Calu3 (cell line): ENCODE measurements at regions not wholly inside any gene's neighbourhood (a gene's known extent, or its start where the extent isn't known, plus 50 kb on each side); places are given as distances from the start of the nearest gene placed in this dataset.

Source experiments
- BruUV-seq: library from RNA; stranded (reverse); fragments of 400-500 nt; replicated peaks from 2 replicates; lab custom pipeline; 2021; lab: Mats Ljungman, UMichigan
- CTCF ChIA-PET: fragments of 300-600 bp; sonication (Branson Sonifier 250); formaldehyde crosslinking; loops from one replicate; lab custom pipeline; 2022; ENCODE audit warnings: antibody characterized with exemption; lab: Charles Lee
- DNase-seq: peaks from one replicate; pipeline ENCODE4 v3.0.0; 2022
- H3K27ac Mint-ChIP-seq: one replicate; pipeline ENCODE4 v1.8.0; 2022; ENCODE audit warnings: mixed read lengths; ENCODE audit not compliant: unreplicated experiment
- H3K27me3 Mint-ChIP-seq: one replicate; pipeline ENCODE4 v1.8.0; 2022; ENCODE audit warnings: mixed read lengths; ENCODE audit not compliant: unreplicated experiment
- H3K36me3 Mint-ChIP-seq: one replicate; pipeline ENCODE4 v1.8.0; 2022; ENCODE audit warnings: mild to moderate bottlenecking, moderate library complexity, mixed read lengths; ENCODE audit not compliant: insufficient read depth, unreplicated experiment
- H3K4me1 Mint-ChIP-seq: one replicate; pipeline ENCODE4 v1.8.0; 2022; ENCODE audit warnings: mild to moderate bottlenecking, low read depth, mixed read lengths; ENCODE audit not compliant: unreplicated experiment
- H3K4me3 Mint-ChIP-seq: one replicate; pipeline ENCODE4 v1.8.0; 2022; ENCODE audit warnings: mild to moderate bottlenecking, low read depth, moderate library complexity, mixed read lengths; ENCODE audit not compliant: unreplicated experiment
- H3K9me3 Mint-ChIP-seq: one replicate; pipeline ENCODE4 v1.8.0; 2022; ENCODE audit warnings: low read depth, mixed read lengths; ENCODE audit not compliant: unreplicated experiment
- intact Hi-C: fragments of 100-400 bp; cut with micrococcal nuclease; formaldehyde crosslinking; loops from one replicate; pipeline ENCODE4 v1.10.0; 2022; ENCODE audit not compliant: unreplicated experiment
- TF ChIP-seq, protein P1 (sequence below): fragments of 200-600 bp; IDR thresholded peaks from one replicate; pipeline ENCODE4 v1.8.0; 2022; ENCODE audit warnings: antibody characterized with exemption; ENCODE audit not compliant: unreplicated experiment

DNA sequence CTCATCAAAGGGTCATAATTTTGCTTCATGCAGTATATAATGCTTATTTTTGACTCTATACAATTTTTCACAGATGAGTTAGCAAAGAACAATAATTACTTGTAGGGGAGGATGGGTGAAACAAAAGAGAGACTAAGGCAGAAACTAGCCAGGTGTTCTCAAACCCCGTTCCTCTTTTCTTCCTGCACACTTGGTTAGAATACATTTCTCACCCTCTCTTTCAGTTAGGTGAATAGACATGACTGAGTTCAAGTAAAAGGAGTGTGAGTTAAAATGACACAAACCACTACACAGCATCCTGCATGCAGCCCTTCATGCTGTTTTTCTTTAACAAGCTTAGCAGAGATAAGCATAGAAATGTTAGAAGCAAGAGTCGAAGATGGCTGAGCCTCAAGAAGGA is 922.2 kb downstream of the TBL1XR1 start:
- no peaks in the 10 kb centered on the region for H3K9me3 Mint-ChIP-seq
- peaks cover 10% of the 10 kb centered on the region for H3K4me1 Mint-ChIP-seq
- no peaks in the 10 kb centered on the region for H3K27me3 Mint-ChIP-seq
- H3K36me3 Mint-ChIP-seq: no peaks in the 10 kb centered on the region
- no peak overlapping the region for H3K4me3 Mint-ChIP-seq
- no TSS peak for BruUV-seq
- H3K27ac Mint-ChIP-seq: no peak overlapping the region
- TF ChIP-seq, protein P1, sequence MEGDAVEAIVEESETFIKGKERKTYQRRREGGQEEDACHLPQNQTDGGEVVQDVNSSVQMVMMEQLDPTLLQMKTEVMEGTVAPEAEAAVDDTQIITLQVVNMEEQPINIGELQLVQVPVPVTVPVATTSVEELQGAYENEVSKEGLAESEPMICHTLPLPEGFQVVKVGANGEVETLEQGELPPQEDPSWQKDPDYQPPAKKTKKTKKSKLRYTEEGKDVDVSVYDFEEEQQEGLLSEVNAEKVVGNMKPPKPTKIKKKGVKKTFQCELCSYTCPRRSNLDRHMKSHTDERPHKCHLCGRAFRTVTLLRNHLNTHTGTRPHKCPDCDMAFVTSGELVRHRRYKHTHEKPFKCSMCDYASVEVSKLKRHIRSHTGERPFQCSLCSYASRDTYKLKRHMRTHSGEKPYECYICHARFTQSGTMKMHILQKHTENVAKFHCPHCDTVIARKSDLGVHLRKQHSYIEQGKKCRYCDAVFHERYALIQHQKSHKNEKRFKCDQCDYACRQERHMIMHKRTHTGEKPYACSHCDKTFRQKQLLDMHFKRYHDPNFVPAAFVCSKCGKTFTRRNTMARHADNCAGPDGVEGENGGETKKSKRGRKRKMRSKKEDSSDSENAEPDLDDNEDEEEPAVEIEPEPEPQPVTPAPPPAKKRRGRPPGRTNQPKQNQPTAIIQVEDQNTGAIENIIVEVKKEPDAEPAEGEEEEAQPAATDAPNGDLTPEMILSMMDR: no peak
- CTCF ChIA-PET: interaction anchor here (0.9 kb wide), 1 partner anchor 45 kb away, joined by 3 read pairs; no protein-coding TSS in a partner anchor
- DNase-seq: no peak
- intact Hi-C loops: no loop called here

DNA sequence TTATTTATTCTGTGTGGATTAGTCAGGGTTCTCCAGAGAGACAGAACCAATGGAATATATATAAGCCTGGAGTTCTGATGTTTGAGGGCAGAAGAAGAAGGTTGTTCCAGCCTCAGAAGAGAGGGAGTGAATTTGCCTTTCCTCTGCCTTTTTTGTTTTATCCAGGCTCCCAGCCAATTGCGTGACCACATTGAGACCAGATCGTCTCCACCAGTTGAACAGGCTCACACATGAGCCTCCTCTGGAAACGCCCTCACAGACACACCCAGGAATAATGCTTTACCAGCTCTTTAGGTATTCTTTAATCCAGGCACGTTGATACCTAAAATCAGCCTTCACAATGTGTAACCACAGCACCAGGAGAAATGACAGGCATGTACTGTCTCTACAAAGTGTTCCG is 923.1 kb downstream of the TBL1XR1 start:
- TF ChIP-seq, protein P1: no peak
- H3K27me3 Mint-ChIP-seq: no peaks in the 10 kb centered on the region
- H3K36me3 Mint-ChIP-seq: no peaks in the 10 kb centered on the region
- no TSS peak for BruUV-seq
- intact Hi-C loops: no loop called here
- H3K27ac Mint-ChIP-seq: no peak overlapping the region
- CTCF ChIA-PET: interaction anchor here (0.9 kb wide), 1 partner anchor 44 kb away, joined by 3 read pairs; no protein-coding TSS in a partner anchor
- no peak overlapping the region for H3K4me3 Mint-ChIP-seq
- no peak for DNase-seq
- peaks cover 10% of the 10 kb centered on the region for H3K4me1 Mint-ChIP-seq
- H3K9me3 Mint-ChIP-seq: no peaks in the 10 kb centered on the region

DNA sequence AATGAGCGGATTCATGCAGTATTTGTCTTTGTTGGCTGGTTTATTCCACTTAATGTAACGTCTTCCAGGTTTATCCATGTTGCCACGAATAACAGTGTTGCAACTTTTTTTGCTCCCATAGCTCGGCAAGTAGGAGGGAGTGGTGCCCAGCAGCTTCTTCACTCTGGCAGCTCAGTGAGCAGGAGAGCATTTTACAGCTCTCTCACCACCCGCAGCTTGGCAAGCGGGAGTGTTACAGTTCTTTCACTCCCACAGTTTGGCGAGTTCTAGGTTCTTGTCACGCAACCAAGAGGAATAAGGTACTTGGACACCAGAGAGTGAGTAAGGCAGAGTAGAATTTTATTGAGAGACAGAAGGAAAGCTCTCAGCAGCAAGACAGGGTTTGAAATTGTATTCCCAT is 935.2 kb downstream of the TBL1XR1 start:
- no peaks in the 10 kb centered on the region for H3K27me3 Mint-ChIP-seq
- H3K9me3 Mint-ChIP-seq: peaks cover 9% of the 10 kb centered on the region
- BruUV-seq: no TSS peak
- CTCF ChIA-PET: no interaction called here
- no peak for DNase-seq
- TF ChIP-seq, protein P1: no peak
- no peaks in the 10 kb centered on the region for H3K36me3 Mint-ChIP-seq
- intact Hi-C loops: no loop called here
- H3K4me1 Mint-ChIP-seq: no peaks in the 10 kb centered on the region
- H3K4me3 Mint-ChIP-seq: no peak overlapping the region
- H3K27ac Mint-ChIP-seq: no peak overlapping the region

DNA sequence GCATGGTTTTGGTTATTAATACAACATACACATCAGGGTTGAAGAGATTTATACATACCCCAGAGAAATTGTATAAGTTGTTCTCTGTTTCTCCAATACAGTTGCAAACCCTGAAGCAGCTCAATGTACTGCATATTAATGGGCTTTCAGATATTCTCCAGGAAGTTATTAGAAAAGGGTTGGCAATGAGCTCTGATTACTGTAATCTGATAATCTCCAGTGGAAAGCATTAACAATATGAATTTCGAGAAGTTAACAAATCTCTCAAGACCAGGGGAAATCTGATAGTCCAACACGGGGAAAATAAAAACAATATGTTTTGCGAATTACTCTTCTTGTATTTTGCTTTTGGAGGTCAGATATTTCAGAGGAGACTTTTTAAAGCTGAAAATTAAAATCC is 950.1 kb downstream of the TBL1XR1 start:
- H3K27ac Mint-ChIP-seq: no peak overlapping the region
- intact Hi-C loops: no loop called here
- no peak overlapping the region for H3K4me3 Mint-ChIP-seq
- H3K27me3 Mint-ChIP-seq: no peaks in the 10 kb centered on the region
- CTCF ChIA-PET: no interaction called here
- TF ChIP-seq, protein P1: no peak
- H3K36me3 Mint-ChIP-seq: no peaks in the 10 kb centered on the region
- no peak for DNase-seq
- BruUV-seq: no TSS peak
- no peaks in the 10 kb centered on the region for H3K4me1 Mint-ChIP-seq
- H3K9me3 Mint-ChIP-seq: peaks cover 2% of the 10 kb centered on the region
